B cell (primary cell): ENCODE measurements at regions not wholly inside any gene's neighbourhood (a gene's known extent, or its start where the extent isn't known, plus 50 kb on each side); places are given as distances from the start of the nearest gene placed in this dataset.

Experiments used
- CTCF ChIP-seq: fragments of 200-600 bp; IDR thresholded peaks from one replicate; pipeline ENCODE4 v1.8.0; 2022; ENCODE audit warnings: antibody characterized with exemption, mild to moderate bottlenecking
- EZH2 ChIP-seq: IDR thresholded peaks from 2 replicates; pipeline ENCODE4 v1.6.1; 2012; ENCODE audit warnings: borderline replicate concordance, low read depth, mild to moderate bottlenecking, moderate library complexity, low read length; ENCODE audit not compliant: insufficient read depth, poor library complexity, severe bottlenecking

GRCh38 chr2:180291552-180292421, 284.7 kb upstream of the CWC22 start:
- TF ChIP-seq CTCF (no peak), EZH2 (no peak)
